ENCODE measurements at regions not wholly inside any gene's neighbourhood (a gene's known extent, or its start where the extent isn't known, plus 50 kb on each side); places are given as distances from the start of the nearest gene placed in this dataset.

DNA sequence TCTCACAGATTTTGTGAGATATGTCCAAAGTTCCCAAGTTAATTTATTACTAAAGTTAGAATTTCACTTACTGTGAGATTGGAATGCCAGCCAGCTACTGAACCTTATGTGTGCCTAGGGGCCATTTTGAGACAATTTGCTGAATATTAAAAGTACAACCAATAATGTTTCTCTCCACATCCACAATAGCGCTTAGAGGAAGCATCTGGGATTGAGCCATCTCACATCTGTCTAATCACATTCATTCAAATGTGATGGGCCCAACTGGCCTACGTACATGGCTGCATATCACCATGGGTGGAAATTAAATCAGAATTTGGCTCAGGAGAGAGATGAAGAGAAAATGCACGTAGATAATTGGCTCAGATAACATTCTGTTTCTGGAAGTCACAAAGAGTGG, 1294.0 kb downstream of the AACS start:
- H3K4me1 ChIP-seq (replicated peaks in 1 of 2), result no peaks in the 10 kb centered on the region
- DNase-seq, result no peak
- H3K36me3 ChIP-seq (replicated peaks in 1 of 2), result no peaks in the 10 kb centered on the region
- no peak overlapping the region for H3K27ac ChIP-seq
- no peaks in the 10 kb centered on the region for H3K9me3 ChIP-seq (replicated peaks in 1 of 3)
- TF ChIP-seq POLR2A (IDR thresholded peaks at IDR 0.05), result no peak
- TF ChIP-seq, protein P1, sequence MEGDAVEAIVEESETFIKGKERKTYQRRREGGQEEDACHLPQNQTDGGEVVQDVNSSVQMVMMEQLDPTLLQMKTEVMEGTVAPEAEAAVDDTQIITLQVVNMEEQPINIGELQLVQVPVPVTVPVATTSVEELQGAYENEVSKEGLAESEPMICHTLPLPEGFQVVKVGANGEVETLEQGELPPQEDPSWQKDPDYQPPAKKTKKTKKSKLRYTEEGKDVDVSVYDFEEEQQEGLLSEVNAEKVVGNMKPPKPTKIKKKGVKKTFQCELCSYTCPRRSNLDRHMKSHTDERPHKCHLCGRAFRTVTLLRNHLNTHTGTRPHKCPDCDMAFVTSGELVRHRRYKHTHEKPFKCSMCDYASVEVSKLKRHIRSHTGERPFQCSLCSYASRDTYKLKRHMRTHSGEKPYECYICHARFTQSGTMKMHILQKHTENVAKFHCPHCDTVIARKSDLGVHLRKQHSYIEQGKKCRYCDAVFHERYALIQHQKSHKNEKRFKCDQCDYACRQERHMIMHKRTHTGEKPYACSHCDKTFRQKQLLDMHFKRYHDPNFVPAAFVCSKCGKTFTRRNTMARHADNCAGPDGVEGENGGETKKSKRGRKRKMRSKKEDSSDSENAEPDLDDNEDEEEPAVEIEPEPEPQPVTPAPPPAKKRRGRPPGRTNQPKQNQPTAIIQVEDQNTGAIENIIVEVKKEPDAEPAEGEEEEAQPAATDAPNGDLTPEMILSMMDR (IDR thresholded peaks at IDR 0.05), result no peak
- no peaks in the 10 kb centered on the region for H3K27me3 ChIP-seq
- 69 to 79% (median 74%) methylated on average over 3 of the region's 3 CpGs for WGBS, 4 donors
- intact Hi-C loops (cut with DNase I), result no loop called here
- H3K4me3 ChIP-seq, result no peak overlapping the region

DNA sequence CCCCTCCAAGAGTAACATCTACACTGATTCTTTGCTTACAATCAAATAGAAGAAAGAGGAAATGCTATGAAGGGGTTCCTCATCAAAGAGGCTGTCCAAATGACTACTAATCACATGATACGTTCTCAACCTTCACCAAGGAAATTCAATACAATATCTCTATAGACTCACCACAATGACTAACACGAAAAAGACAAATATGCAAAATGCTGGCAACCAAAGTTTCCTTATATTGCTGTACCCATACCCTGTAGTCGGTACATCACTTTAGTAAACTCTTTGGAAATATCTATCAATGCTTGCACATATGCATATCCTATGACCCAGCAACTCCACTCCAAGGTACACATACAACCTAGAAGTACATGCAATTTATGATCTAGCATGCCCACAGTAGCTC, 1296.6 kb downstream of the AACS start:
- H3K9me3 ChIP-seq (replicated peaks in 1 of 3), result no peaks in the 10 kb centered on the region
- no peaks in the 10 kb centered on the region for H3K4me1 ChIP-seq (replicated peaks in 1 of 2)
- no peaks in the 10 kb centered on the region for H3K27me3 ChIP-seq
- intact Hi-C loops (cut with DNase I), result no loop called here
- H3K4me3 ChIP-seq, result no peak overlapping the region
- DNase-seq, result no peak
- WGBS, 4 donors, result 72 to 78% (median 74%) methylated on average over 3 of the region's 3 CpGs
- no peaks in the 10 kb centered on the region for H3K36me3 ChIP-seq (replicated peaks in 1 of 2)
- no peak overlapping the region for H3K27ac ChIP-seq
- no peak for TF ChIP-seq POLR2A (IDR thresholded peaks at IDR 0.05)
- TF ChIP-seq, protein P1 (IDR thresholded peaks at IDR 0.05), result no peak

DNA sequence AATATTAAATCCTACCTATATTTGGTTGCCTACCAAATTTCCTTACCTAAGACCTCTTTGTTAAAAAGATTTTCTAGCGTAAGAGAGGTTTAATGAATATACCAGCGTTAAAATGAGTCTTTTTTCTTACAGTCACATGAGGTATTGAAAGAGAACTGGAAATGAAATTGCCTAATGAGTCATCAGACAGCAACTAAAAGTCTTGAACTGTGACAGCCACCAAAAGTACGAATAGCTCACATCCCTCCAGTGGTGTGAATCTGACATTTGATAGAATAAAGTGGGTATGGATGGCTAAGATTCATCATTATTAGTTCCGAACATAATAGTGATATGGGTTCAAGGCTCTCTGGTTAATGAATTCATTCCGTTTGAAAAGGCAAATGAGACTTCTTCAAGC, 1297.3 kb downstream of the AACS start:
- Histone ChIP-seq H3K4me1 (replicated peaks in 1 of 2) (no peaks in the 10 kb centered on the region), H3K36me3 (replicated peaks in 1 of 2) (no peaks in the 10 kb centered on the region)
- TF ChIP-seq, protein P1 (IDR thresholded peaks at IDR 0.05), result no peak
- no peak for TF ChIP-seq POLR2A (IDR thresholded peaks at IDR 0.05)

DNA sequence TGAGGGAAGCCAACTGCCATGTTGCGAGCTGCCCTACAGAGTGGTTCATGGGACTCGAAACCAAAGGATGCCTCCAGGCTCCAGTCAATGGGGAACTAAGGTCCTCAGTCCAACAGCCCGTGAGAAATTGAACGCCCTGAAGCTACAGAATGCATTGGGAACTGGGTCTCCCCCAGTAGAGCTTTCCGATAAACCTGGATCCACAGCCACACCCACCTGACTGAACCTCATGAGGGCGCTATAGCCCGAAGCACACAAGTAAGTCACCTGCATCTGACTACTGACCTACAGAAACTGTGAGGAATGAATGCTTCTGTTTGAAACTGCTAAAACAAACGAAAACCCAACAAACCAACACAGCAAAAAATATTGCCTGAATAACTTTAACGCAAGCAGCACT, 1297.7 kb downstream of the AACS start:
- Histone ChIP-seq H3K4me3 (no peak overlapping the region), H3K9me3 (replicated peaks in 1 of 3) (no peaks in the 10 kb centered on the region), H3K27ac (no peak overlapping the region), H3K4me1 (replicated peaks in 1 of 2) (no peaks in the 10 kb centered on the region), H3K36me3 (replicated peaks in 1 of 2) (no peaks in the 10 kb centered on the region), H3K27me3 (no peaks in the 10 kb centered on the region)
- intact Hi-C loops (cut with DNase I), result no loop called here
- DNase-seq, result no peak
- WGBS, 4 donors, result 52 to 69% (median 63%) methylated on average over 9 of the region's 9 CpGs
- TF ChIP-seq POLR2A (IDR thresholded peaks at IDR 0.05), result no peak
- TF ChIP-seq, protein P1 (IDR thresholded peaks at IDR 0.05), result no peak

More for the DNA sequence above, 1297.3 kb downstream of the AACS start:
- Histone ChIP-seq H3K9me3 (replicated peaks in 1 of 3) (no peaks in the 10 kb centered on the region), H3K27me3 (no peaks in the 10 kb centered on the region), H3K27ac (no peak overlapping the region), H3K4me3 (no peak overlapping the region)
- intact Hi-C loops (cut with DNase I), result no loop called here
- no peak for DNase-seq
- 62 to 69% (median 65%) methylated on average over 5 of the region's 5 CpGs for WGBS, 4 donors

All from adrenal gland (tissue), 9 donors.